Kidney (tissue), 13 donors: ENCODE measurements at regions not wholly inside any gene's neighbourhood (a gene's known extent, or its start where the extent isn't known, plus 50 kb on each side); places are given as distances from the start of the nearest gene placed in this dataset.
"Not testable (repeated sequence)": the region's sequence is repeated elsewhere in the genome, so short reads cannot be mapped to it uniquely, and the experiment has no call there.

Experiments used
- DNase-seq, 5 donors: peaks; one replicate each; pipeline ENCODE4 v3.0.0-alpha.2; 2013 to 2020
- FAIRE-seq: peaks from 2 replicates; lab custom pipeline; 2012; peaks lifted over from hg19 to GRCh38; lab: Jason Lieb, UNC
- H3K27ac ChIP-seq, 2 donors: one replicate each; pipeline ENCODE4 v1.7.0; 2013; ENCODE audit warnings: low read depth in 2 of 2, low read length in 2 of 2, inconsistent platforms in 1 of 2
- H3K27me3 ChIP-seq: one replicate; pipeline ENCODE4 v1.7.1; 2013; ENCODE audit warnings: low read length, inconsistent platforms; ENCODE audit not compliant: control insufficient read depth, insufficient read depth
- H3K36me3 ChIP-seq, 3 donors: one replicate each; pipeline versions ENCODE4 v1.7.0 to v1.7.1; 2013; ENCODE audit warnings: low read length in 3 of 3, control low read depth in 1 of 3, inconsistent platforms in 1 of 3; ENCODE audit not compliant: insufficient read depth in 3 of 3, control insufficient read depth in 2 of 3
- H3K4me1 ChIP-seq, 3 donors: one replicate each; pipeline versions ENCODE4 v1.7.0 to v1.7.1; 2013; ENCODE audit warnings: low read length in 3 of 3, inconsistent platforms in 1 of 3, low read depth in 1 of 3; ENCODE audit not compliant: control insufficient read depth in 2 of 3, insufficient read depth in 2 of 3
- H3K4me3 ChIP-seq, 3 donors: one replicate each; pipeline versions ENCODE4 v1.7.0 to v1.8.1; 2013; ENCODE audit warnings: low read length in 3 of 3, control low read depth in 1 of 3, inconsistent platforms in 1 of 3
- H3K9ac ChIP-seq, 3 donors: one replicate each; pipeline versions ENCODE4 v1.7.0 to v1.7.1; 2013; ENCODE audit warnings: low read length in 3 of 3, control low read depth in 1 of 3, inconsistent platforms in 1 of 3
- H3K9me3 ChIP-seq, 3 donors: one replicate each; pipeline versions ENCODE4 v1.7.0 to v1.7.1; 2013; ENCODE audit warnings: low read length in 3 of 3, control low read depth in 1 of 3, inconsistent platforms in 1 of 3; ENCODE audit not compliant: control insufficient read depth in 2 of 3, insufficient read depth in 1 of 3
- CTCF ChIP-seq: IDR thresholded peaks from 3 replicates; pipeline ENCODE4 v1.5.1; 2012; ENCODE audit warnings: mild to moderate bottlenecking, moderate library complexity, borderline replicate concordance; ENCODE audit not compliant: insufficient read depth; ENCODE audit errors: extremely low read depth
- intact Hi-C: fragments of 100-400 bp; cut with DNase I; formaldehyde crosslinking; loops from one replicate; pipeline ENCODE4 v1.11.1; 2022
- donor health status: control.
- donor health status: control.
- donor health status: control.
- donor health status: control.
- donor health status: control.
- donor health status: DM: yes; HTN: yes; CAD: no.
- donor health status: Normal renal cell carcinoma (clear cell type).

DNA sequence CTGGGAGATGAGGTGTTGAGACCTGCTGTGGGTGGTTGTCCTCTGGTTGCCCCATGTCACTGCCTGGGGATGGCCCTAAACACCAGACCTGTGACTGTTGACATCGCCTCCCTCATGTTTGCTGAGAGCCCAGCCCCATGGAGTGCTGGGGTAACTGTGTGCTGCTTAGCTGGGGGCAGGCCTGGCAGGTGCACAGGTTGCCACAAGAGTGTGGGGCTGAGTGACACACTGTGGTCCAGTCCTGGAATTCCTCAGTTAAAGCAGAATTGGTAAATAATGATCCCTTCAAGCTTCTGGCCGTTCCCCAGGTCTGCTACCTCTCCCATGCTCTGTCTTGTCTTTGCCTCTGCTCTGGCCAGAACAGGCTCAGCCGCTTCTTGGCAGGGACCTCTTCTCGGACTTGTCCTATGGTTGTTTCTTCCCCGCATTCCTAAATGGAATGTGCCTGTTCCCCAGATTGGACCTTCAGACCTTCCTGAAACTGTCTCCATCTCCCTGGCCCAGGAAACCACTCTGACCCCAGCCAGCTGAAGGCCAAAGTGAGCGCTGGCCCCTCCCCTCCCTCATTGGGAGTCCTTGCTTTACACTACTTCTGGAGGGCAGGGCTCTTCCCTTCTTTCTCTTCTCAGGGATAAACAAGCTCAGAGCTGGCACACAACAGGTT is 61.2 kb upstream of the PITX1 start:
- no peak for DNase-seq
- Histone ChIP-seq H3K36me3 (no peaks in the 10 kb centered on the region), H3K27me3 (no peaks in the 10 kb centered on the region), H3K4me3 (no peak overlapping the region), H3K9me3 (no peaks in the 10 kb centered on the region), H3K4me1 (no peaks in the 10 kb centered on the region), H3K27ac (no peak overlapping the region), H3K9ac (no peak overlapping the region)
- no peak for FAIRE-seq
- TF ChIP-seq CTCF, result no peak
- intact Hi-C loops, result no loop called here

DNA sequence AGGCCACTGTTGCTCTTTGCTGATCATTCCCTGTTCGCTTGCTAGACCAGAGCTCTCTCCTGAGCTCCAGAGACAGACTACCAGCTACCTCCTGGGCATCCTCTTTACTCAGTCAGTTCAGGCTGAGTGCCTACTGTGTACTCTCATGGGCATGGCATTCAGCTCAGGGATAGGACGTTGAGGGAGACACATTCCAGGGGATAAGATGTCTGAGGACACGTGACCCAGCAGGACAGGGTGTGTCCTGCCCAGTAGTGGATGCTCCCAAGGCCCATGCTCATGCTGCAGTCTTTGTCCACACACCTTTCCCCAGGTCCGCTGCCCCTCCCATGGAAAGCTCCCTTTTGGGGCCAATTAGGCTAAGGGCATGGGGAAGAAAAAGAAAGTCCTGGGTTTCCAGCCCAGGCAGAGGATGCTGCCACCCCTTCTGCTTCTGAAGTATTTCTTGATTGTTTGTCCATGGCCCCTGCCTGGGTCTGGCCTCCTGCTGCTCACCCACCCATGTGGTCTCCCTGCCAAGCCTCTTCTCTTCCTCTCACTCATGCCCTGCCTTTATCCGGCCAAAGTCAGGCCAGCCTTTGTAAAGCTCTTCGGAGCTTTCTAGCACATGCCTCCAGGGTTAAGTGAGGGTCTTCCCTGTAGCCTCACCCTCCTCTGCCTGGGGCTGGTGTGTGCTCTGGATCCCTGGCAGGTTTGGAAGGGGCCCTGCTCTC is 60.5 kb upstream of the PITX1 start:
- Histone ChIP-seq H3K27ac (no peak overlapping the region), H3K4me3 (no peak overlapping the region), H3K27me3 (no peaks in the 10 kb centered on the region), H3K36me3 (no peaks in the 10 kb centered on the region), H3K4me1 (no peaks in the 10 kb centered on the region), H3K9ac (no peak overlapping the region), H3K9me3 (no peaks in the 10 kb centered on the region)
- no peak for FAIRE-seq
- no peak for TF ChIP-seq CTCF
- no peak for DNase-seq
- intact Hi-C loops, result no loop called here

GRCh38 chr5:135093483-135093882 is 59.5 kb upstream of the PITX1 start:
- H3K27ac ChIP-seq, H3K4me3 ChIP-seq, DNase-seq, H3K9me3 ChIP-seq, H3K9ac ChIP-seq, H3K4me1 ChIP-seq, intact Hi-C loops, FAIRE-seq, H3K27me3 ChIP-seq, H3K36me3 ChIP-seq: not testable (repeated sequence)

- DNase-seq (peak in 1 of 5 donors; percentile 14), FAIRE-seq (no peak)
- no peaks in the 10 kb centered on the region for H3K9me3 ChIP-seq
- H3K27ac ChIP-seq, result no peak overlapping the region
- no peak overlapping the region for H3K9ac ChIP-seq
- intact Hi-C loops, result no loop called here
- no peaks in the 10 kb centered on the region for H3K27me3 ChIP-seq
- no peak for TF ChIP-seq CTCF
- no peaks in the 10 kb centered on the region for H3K36me3 ChIP-seq
- no peak overlapping the region for H3K4me3 ChIP-seq
- no peaks in the 10 kb centered on the region for H3K4me1 ChIP-seq
These were observed 58.4 kb upstream of the PITX1 start for GRCh38 chr5:135092476-135092875.
